SH-SY5Y (cell line): ENCODE measurements at regions not wholly inside any gene's neighbourhood (a gene's known extent, or its start where the extent isn't known, plus 50 kb on each side); places are given as distances from the start of the nearest gene placed in this dataset.

Experiments
- GATA2 ChIP-seq: IDR thresholded peaks from 2 replicates; pipeline ENCODE4 v1.6.1; 2011; ENCODE audit warnings: mild to moderate bottlenecking, low read depth, low read length
- GATA3 ChIP-seq: IDR thresholded peaks from 2 replicates; pipeline ENCODE4 v1.6.1; 2011; ENCODE audit warnings: low read depth, mild to moderate bottlenecking, low read length, moderate library complexity

GRCh38 chr6:26194329-26194701 lies 107.1 kb downstream of the HFE start:
- TF ChIP-seq GATA3 (no peak), GATA2 (no peak)
